ENCODE measurements at regions not wholly inside any gene's neighbourhood (a gene's known extent, or its start where the extent isn't known, plus 50 kb on each side); places are given as distances from the start of the nearest gene placed in this dataset.

GRCh38 chrX:124594017-124594651 lies 247.8 kb downstream of the SH2D1A start:
- Mint-ChIP-seq H3K4me3 (no peak overlapping the region), H3K4me1 (peaks cover 17% of the 10 kb centered on the region), H3K27ac (ENCODE audit: unreplicated experiment) (peak overlapping the region; percentile 53), H3K27me3 (ENCODE audit: low read depth) (no peaks in the 10 kb centered on the region), H3K9me3 (peaks cover 21% of the 10 kb centered on the region), H3K36me3 (ENCODE audit: low read depth) (peaks cover 22% of the 10 kb centered on the region)
- DNase-seq (ENCODE audit: low read depth, low spot score), result no peak
- TF ChIP-seq CTCF (conservative IDR thresholded peaks at IDR 0.05), result no peak

DNA sequence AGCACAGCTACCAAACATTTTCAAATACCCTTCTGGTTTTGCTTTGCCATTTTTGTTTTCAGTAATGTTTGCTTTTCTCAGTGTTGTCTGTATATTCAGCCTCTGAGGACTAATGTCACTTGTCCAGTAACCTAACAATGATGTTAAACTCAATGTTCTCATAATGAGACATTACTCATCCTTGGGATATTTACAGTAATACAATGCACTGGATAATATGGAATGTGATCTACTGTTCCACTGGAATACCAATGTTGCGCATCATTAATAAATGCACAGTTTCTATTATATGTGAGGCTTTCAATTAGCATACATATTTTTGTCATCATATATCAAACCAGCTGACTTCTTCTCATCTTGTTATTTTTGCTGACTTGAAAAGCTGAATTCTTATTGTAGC lies 259.1 kb downstream of the SH2D1A start:
- no peak for DNase-seq (ENCODE audit: low read depth, low spot score)
- no peaks in the 10 kb centered on the region for H3K9me3 Mint-ChIP-seq
- no peaks in the 10 kb centered on the region for H3K27me3 Mint-ChIP-seq (ENCODE audit: low read depth)
- H3K4me3 Mint-ChIP-seq, result no peak overlapping the region
- no peaks in the 10 kb centered on the region for H3K4me1 Mint-ChIP-seq
- no peaks in the 10 kb centered on the region for H3K36me3 Mint-ChIP-seq (ENCODE audit: low read depth)
- no peak for TF ChIP-seq CTCF (conservative IDR thresholded peaks at IDR 0.05)
- H3K27ac Mint-ChIP-seq (ENCODE audit: unreplicated experiment), result no peak overlapping the region

DNA sequence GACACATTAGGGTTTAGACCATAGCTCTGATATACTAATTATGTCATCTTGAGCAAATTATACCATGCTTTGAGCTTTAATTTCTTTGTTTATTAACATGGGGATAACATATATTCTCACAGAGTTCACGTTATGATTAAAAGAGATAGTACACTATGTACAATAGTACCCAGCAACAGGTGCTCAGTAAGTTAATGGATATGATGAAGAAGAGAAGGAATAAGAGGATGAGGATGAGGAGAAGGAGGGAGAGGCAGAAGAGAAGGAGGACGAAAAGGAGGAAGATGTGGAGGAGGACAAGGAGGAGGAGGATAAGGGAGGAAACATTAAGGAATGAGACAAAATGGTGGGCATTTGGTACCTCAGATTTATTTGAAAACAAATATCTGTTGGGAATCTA lies 260.4 kb downstream of the SH2D1A start:
- no peaks in the 10 kb centered on the region for H3K4me1 Mint-ChIP-seq
- no peak overlapping the region for H3K4me3 Mint-ChIP-seq
- H3K27ac Mint-ChIP-seq (ENCODE audit: unreplicated experiment), result no peak overlapping the region
- no peak for TF ChIP-seq CTCF (conservative IDR thresholded peaks at IDR 0.05)
- no peaks in the 10 kb centered on the region for H3K9me3 Mint-ChIP-seq
- no peaks in the 10 kb centered on the region for H3K27me3 Mint-ChIP-seq (ENCODE audit: low read depth)
- no peak for DNase-seq (ENCODE audit: low read depth, low spot score)
- no peaks in the 10 kb centered on the region for H3K36me3 Mint-ChIP-seq (ENCODE audit: low read depth)

- Mint-ChIP-seq H3K4me3 (no peak overlapping the region), H3K4me1 (no peaks in the 10 kb centered on the region), H3K9me3 (no peaks in the 10 kb centered on the region), H3K27ac (ENCODE audit: unreplicated experiment) (no peak overlapping the region), H3K27me3 (ENCODE audit: low read depth) (no peaks in the 10 kb centered on the region), H3K36me3 (ENCODE audit: low read depth) (no peaks in the 10 kb centered on the region)
- no peak for TF ChIP-seq CTCF (conservative IDR thresholded peaks at IDR 0.05)
- no peak for DNase-seq (ENCODE audit: low read depth, low spot score)
These were observed 273.3 kb downstream of the SH2D1A start for GRCh38 chrX:124619710-124620109.

DNA sequence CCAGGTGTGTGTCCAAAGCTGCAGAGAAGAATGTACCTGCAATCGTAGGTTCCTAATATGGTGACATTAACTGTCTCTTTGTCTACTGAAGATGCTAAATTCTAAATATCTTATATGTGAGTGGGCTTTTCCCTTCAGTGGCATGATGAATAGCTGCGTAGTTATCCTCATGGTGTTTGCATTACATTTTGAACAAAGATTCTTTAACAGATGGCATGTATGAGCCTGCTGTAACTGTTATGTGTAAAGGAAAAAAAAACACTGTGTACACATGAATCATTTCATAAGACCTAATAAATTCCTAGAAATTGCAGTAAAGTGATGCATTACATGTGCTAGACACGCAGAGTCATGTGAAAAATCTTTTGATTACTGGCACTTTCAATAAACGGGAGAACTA lies 288.0 kb downstream of the SH2D1A start:
- no peaks in the 10 kb centered on the region for H3K9me3 Mint-ChIP-seq
- H3K36me3 Mint-ChIP-seq (ENCODE audit: low read depth), result no peaks in the 10 kb centered on the region
- no peak for DNase-seq (ENCODE audit: low read depth, low spot score)
- H3K4me1 Mint-ChIP-seq, result no peaks in the 10 kb centered on the region
- no peaks in the 10 kb centered on the region for H3K27me3 Mint-ChIP-seq (ENCODE audit: low read depth)
- H3K4me3 Mint-ChIP-seq, result no peak overlapping the region
- TF ChIP-seq CTCF (conservative IDR thresholded peaks at IDR 0.05), result no peak
- H3K27ac Mint-ChIP-seq (ENCODE audit: unreplicated experiment), result no peak overlapping the region

All from neural crest cell (in vitro differentiated cells).